Trophoblast cell (in vitro differentiated cells and primary cell): ENCODE measurements at regions not wholly inside any gene's neighbourhood (a gene's known extent, or its start where the extent isn't known, plus 50 kb on each side); places are given as distances from the start of the nearest gene placed in this dataset.

Source experiments
- DNase-seq, 2 donors: peaks; one replicate each; pipeline ENCODE4 v3.0.0-alpha.2; 2016
- H2AFZ ChIP-seq: 2 replicates; pipeline ENCODE4 v1.6.1; 2013; ENCODE audit warnings: low read length, moderate library complexity, mild to moderate bottlenecking; ENCODE audit not compliant: insufficient read depth, poor library complexity
- H2AK5ac ChIP-seq: 2 replicates; pipeline ENCODE4 v1.6.1; 2013; ENCODE audit warnings: mild to moderate bottlenecking, low read length
- H2BK120ac ChIP-seq: 2 replicates; pipeline ENCODE4 v1.6.1; 2013; ENCODE audit warnings: low read length, mild to moderate bottlenecking, moderate library complexity; ENCODE audit not compliant: insufficient read depth, poor library complexity
- H2BK12ac ChIP-seq: 2 replicates; pipeline ENCODE4 v1.6.1; 2013; ENCODE audit warnings: mild to moderate bottlenecking, low read length, moderate library complexity
- H2BK5ac ChIP-seq: 2 replicates; pipeline ENCODE4 v1.6.1; 2013; ENCODE audit warnings: low read length, low read depth, moderate library complexity, mild to moderate bottlenecking; ENCODE audit not compliant: poor library complexity
- H3K14ac ChIP-seq: 2 replicates; pipeline ENCODE4 v1.6.1; 2013; ENCODE audit warnings: mild to moderate bottlenecking, low read length
- H3K18ac ChIP-seq: 2 replicates; pipeline ENCODE4 v1.6.1; 2013; ENCODE audit warnings: mild to moderate bottlenecking, low read length
- H3K23ac ChIP-seq: 2 replicates; pipeline ENCODE4 v1.6.1; 2013; ENCODE audit warnings: low read length
- H3K27ac ChIP-seq: 2 replicates; pipeline ENCODE4 v1.5.1; 2013; ENCODE audit warnings: low read depth, mild to moderate bottlenecking, inconsistent platforms, low read length, moderate library complexity
- H3K27me3 ChIP-seq: 2 replicates; pipeline ENCODE4 v1.6.1; 2013; ENCODE audit warnings: inconsistent platforms, mild to moderate bottlenecking, low read length, moderate library complexity; ENCODE audit not compliant: insufficient read depth
- H3K36me3 ChIP-seq, 2 experiments: 1 replicate in 1 of 2; 2 replicates in 1 of 2; pipeline ENCODE4 v1.6.1; 2013; ENCODE audit warnings: low read length in 2 of 2, mild to moderate bottlenecking in 2 of 2, moderate library complexity in 1 of 2; ENCODE audit not compliant: insufficient read depth in 2 of 2, control insufficient read depth in 1 of 2
- H3K4ac ChIP-seq: 2 replicates; pipeline ENCODE4 v1.6.1; 2013; ENCODE audit warnings: low read depth, mild to moderate bottlenecking, low read length, moderate library complexity
- H3K4me1 ChIP-seq, 2 experiments: 1 replicate in 1 of 2; 2 replicates in 1 of 2; pipeline ENCODE4 v1.6.1; 2013; ENCODE audit warnings: low read length in 2 of 2, mild to moderate bottlenecking in 2 of 2, moderate library complexity in 1 of 2; ENCODE audit not compliant: insufficient read depth in 2 of 2, control insufficient read depth in 1 of 2
- H3K4me2 ChIP-seq: 2 replicates; pipeline ENCODE4 v1.6.1; 2013; ENCODE audit warnings: inconsistent platforms, mild to moderate bottlenecking, low read length, moderate library complexity
- H3K4me3 ChIP-seq: 2 replicates; pipeline ENCODE4 v1.5.1; 2013; ENCODE audit warnings: mild to moderate bottlenecking, low read depth, low read length, inconsistent platforms
- H3K79me1 ChIP-seq: one replicate; pipeline ENCODE4 v1.6.1; 2013; ENCODE audit warnings: low read length
- H3K79me2 ChIP-seq: 2 replicates; pipeline ENCODE4 v1.6.1; 2013; ENCODE audit warnings: low read length, mild to moderate bottlenecking; ENCODE audit not compliant: control insufficient read depth, insufficient read depth, poor library complexity
- H3K9ac ChIP-seq: 2 replicates; pipeline ENCODE4 v1.6.1; 2013; ENCODE audit warnings: mild to moderate bottlenecking, low read length
- H3K9me3 ChIP-seq: 2 replicates; pipeline ENCODE4 v1.6.1; 2013; ENCODE audit warnings: low read depth, mild to moderate bottlenecking, control low read depth, inconsistent platforms, low read length; ENCODE audit not compliant: insufficient read depth
- H4K12ac ChIP-seq: 2 replicates; pipeline ENCODE4 v1.6.1; 2013; ENCODE audit warnings: low read depth, mild to moderate bottlenecking, low read length, moderate library complexity
- H4K8ac ChIP-seq: 2 replicates; pipeline ENCODE4 v1.6.1; 2013; ENCODE audit warnings: low read depth, mild to moderate bottlenecking, low read length, moderate library complexity
- H4K91ac ChIP-seq: one replicate; pipeline ENCODE4 v1.6.1; 2013; ENCODE audit warnings: low read depth, mild to moderate bottlenecking, low read length, moderate library complexity
- WGBS: extraction: QIAGEN DNeasy Blood & Tissue Kit; methylation state at CpG from one replicate; pipeline ENCODE4 v1.1.7; 2013; ENCODE audit warnings: missing lambda C conversion rate; ENCODE audit not compliant: insufficient read length, insufficient coverage; ENCODE audit errors: extremely low coverage; 5-methylcytosine and 5-hydroxymethylcytosine counted together

DNA sequence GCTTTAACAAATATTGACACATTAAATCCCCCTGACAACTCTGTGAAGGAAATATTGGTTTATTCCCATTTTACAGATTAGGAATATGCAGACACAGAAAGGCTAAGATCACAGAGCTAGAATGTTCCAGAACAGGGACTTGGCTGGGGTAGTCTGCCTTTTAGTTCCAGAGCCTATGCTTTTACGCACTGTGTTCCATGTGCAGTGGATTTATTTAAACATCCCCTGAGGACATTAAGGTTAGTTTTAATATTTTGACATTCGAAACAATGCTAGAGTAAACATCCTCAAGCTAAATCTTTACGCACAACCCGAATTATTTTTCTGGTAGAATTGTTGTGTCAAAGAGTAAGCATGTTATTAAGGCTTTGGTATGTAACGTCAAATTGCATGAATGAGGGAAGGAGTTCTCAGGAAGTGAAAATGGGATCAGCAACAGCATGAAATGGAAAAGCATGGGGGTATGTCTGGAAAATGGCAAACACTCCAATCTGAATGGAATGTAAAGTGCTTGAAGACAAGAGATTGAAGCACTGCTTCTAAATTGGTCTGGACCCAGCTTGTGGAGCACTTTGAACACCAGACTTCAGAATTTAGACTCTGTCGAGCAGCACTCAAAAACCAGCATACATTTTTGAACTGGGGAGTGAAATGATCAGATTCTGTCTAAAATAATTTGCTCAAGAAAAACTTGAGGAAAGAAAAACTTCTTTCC is 429.9 kb downstream of the CD83 start:
- H3K14ac ChIP-seq: no peak overlapping the region
- H3K4ac ChIP-seq: no peak overlapping the region
- H3K27me3 ChIP-seq: no peaks in the 10 kb centered on the region
- H3K4me3 ChIP-seq: no peak overlapping the region
- no peak overlapping the region for H3K9ac ChIP-seq
- no peaks in the 10 kb centered on the region for H3K79me2 ChIP-seq
- H3K23ac ChIP-seq: no peak overlapping the region
- no peak overlapping the region for H4K12ac ChIP-seq
- peak in 1 of 2 donors; percentile 21 for DNase-seq
- no peak overlapping the region for H2BK12ac ChIP-seq
- no CpG with 5 or more reads among the region's 6 CpGs for WGBS
- no peak overlapping the region for H2AK5ac ChIP-seq
- H2AFZ ChIP-seq: no peak overlapping the region
- no peaks in the 10 kb centered on the region for H3K4me1 ChIP-seq
- H3K4me2 ChIP-seq: no peak overlapping the region
- no peaks in the 10 kb centered on the region for H3K36me3 ChIP-seq
- H3K9me3 ChIP-seq: no peaks in the 10 kb centered on the region
- H3K18ac ChIP-seq: no peak overlapping the region
- H2BK5ac ChIP-seq: no peak overlapping the region
- H4K8ac ChIP-seq: no peak overlapping the region
- no peak overlapping the region for H3K27ac ChIP-seq
- no peaks in the 10 kb centered on the region for H3K79me1 ChIP-seq
- no peak overlapping the region for H4K91ac ChIP-seq
- no peak overlapping the region for H2BK120ac ChIP-seq

GRCh38 chr6:14549304-14549770 is 431.8 kb downstream of the CD83 start:
- Histone ChIP-seq H3K23ac (no peak overlapping the region), H3K14ac (no peak overlapping the region), H3K4me2 (no peak overlapping the region), H4K8ac (no peak overlapping the region), H3K4me3 (no peak overlapping the region), H3K27ac (no peak overlapping the region), H2AFZ (no peak overlapping the region), H2BK5ac (no peak overlapping the region), H3K18ac (no peak overlapping the region), H4K91ac (no peak overlapping the region), H2AK5ac (no peak overlapping the region), H3K4me1 (no peaks in the 10 kb centered on the region), H3K9ac (no peak overlapping the region), H3K9me3 (peaks cover 1% of the 10 kb centered on the region), H2BK12ac (no peak overlapping the region), H2BK120ac (no peak overlapping the region), H3K36me3 (no peaks in the 10 kb centered on the region), H3K79me2 (no peaks in the 10 kb centered on the region), H3K4ac (no peak overlapping the region), H4K12ac (no peak overlapping the region), H3K27me3 (no peaks in the 10 kb centered on the region), H3K79me1 (no peaks in the 10 kb centered on the region)
- WGBS: no CpG with 5 or more reads among the region's 6 CpGs
- DNase-seq: no peak

DNA sequence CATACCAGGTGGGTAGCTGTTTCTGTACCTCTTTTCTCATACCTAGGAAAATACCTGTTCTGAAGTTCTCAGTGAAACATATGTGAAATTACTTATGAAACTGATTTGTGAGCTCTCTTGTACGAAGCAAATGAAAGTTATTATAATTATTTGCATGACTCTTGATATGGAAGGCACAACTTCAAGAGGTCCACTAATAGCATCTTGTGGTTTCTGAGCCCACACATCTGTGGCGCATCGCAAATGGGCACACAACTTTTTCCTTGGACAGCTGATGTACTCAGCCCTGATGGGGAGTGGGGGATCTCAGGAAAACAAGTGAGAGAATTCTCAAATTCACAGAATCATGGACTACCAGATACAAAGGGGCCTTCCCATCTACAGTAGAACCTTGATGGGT is 432.3 kb downstream of the CD83 start:
- no peak overlapping the region for H2BK120ac ChIP-seq
- H2AK5ac ChIP-seq: no peak overlapping the region
- no peak overlapping the region for H2BK12ac ChIP-seq
- H3K79me1 ChIP-seq: no peaks in the 10 kb centered on the region
- H3K14ac ChIP-seq: no peak overlapping the region
- H3K4me2 ChIP-seq: no peak overlapping the region
- no peak overlapping the region for H4K8ac ChIP-seq
- no peak overlapping the region for H2BK5ac ChIP-seq
- no peak for DNase-seq
- no peak overlapping the region for H3K4ac ChIP-seq
- H3K36me3 ChIP-seq: no peaks in the 10 kb centered on the region
- no peak overlapping the region for H3K18ac ChIP-seq
- H3K4me1 ChIP-seq: no peaks in the 10 kb centered on the region
- no peak overlapping the region for H3K27ac ChIP-seq
- no CpG with 5 or more reads among the region's 3 CpGs for WGBS
- H2AFZ ChIP-seq: no peak overlapping the region
- H3K4me3 ChIP-seq: no peak overlapping the region
- H3K9me3 ChIP-seq: peaks cover 1% of the 10 kb centered on the region
- no peak overlapping the region for H3K9ac ChIP-seq
- no peak overlapping the region for H3K23ac ChIP-seq
- no peaks in the 10 kb centered on the region for H3K79me2 ChIP-seq
- H4K12ac ChIP-seq: no peak overlapping the region
- H3K27me3 ChIP-seq: no peaks in the 10 kb centered on the region
- H4K91ac ChIP-seq: no peak overlapping the region

DNA sequence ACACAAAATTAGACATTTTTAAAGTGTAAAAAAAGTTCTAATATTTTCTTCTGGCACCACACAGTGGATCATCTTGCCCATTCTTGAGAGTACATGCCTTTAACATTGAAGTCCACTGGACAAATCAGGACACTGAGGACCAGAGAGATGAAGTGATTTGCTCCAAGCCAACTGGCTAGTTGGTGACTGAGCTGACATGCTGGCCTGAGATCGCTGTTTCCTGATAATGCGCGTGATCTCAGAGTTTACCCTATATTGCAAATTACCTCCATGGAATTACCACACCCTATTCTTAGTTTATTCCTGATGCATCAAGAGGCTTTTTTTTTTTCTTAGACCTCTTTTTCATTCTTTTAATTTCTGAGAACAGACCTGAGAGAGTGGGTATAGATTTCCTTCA is 432.8 kb downstream of the CD83 start:
- WGBS: no CpG with 5 or more reads among the region's 3 CpGs

More for the DNA sequence above, 432.8 kb downstream of the CD83 start:
- Histone ChIP-seq H3K79me2 (no peaks in the 10 kb centered on the region), H3K79me1 (no peaks in the 10 kb centered on the region), H3K4me1 (no peaks in the 10 kb centered on the region), H2BK12ac (no peak overlapping the region), H2BK120ac (no peak overlapping the region), H2BK5ac (no peak overlapping the region), H3K9me3 (peaks cover 1% of the 10 kb centered on the region), H2AFZ (no peak overlapping the region), H4K91ac (no peak overlapping the region), H3K14ac (no peak overlapping the region), H3K4ac (no peak overlapping the region), H3K27me3 (no peaks in the 10 kb centered on the region), H3K23ac (no peak overlapping the region), H3K27ac (no peak overlapping the region), H4K12ac (no peak overlapping the region), H2AK5ac (no peak overlapping the region), H3K9ac (no peak overlapping the region), H3K4me3 (no peak overlapping the region), H3K4me2 (no peak overlapping the region), H3K18ac (no peak overlapping the region), H4K8ac (no peak overlapping the region), H3K36me3 (no peaks in the 10 kb centered on the region)
- peak in 1 of 2 donors; percentile 21 for DNase-seq
